Spleen (tissue), 11 donors: ENCODE measurements at regions not wholly inside any gene's neighbourhood (a gene's known extent, or its start where the extent isn't known, plus 50 kb on each side); places are given as distances from the start of the nearest gene placed in this dataset.

Experiments
- DNase-seq: peaks from one replicate; pipeline ENCODE4 v3.0.0-alpha.2; 2020
- H3K27ac ChIP-seq, 8 donors: fragments of 200-600 bp; sonication (generic) in 7 of 8; 1 replicate in 4 of 8; 2 replicates in 4 of 8; pipeline versions ENCODE4 v1.5.0 to v1.8.0; 2016 to 2021; ENCODE audit warnings: inconsistent platforms in 4 of 8, mild to moderate bottlenecking in 4 of 8, moderate library complexity in 1 of 8
- H3K27me3 ChIP-seq, 7 donors: fragments of 200-600 bp; sonication (generic) in 6 of 7; replicated peaks in 1 of 7; 1 replicate in 4 of 7; 2 replicates in 3 of 7; pipeline versions ENCODE4 v1.5.0 to v1.8.0; 2016 to 2021; ENCODE audit warnings: inconsistent platforms in 3 of 7, mild to moderate bottlenecking in 1 of 7
- H3K36me3 ChIP-seq, 6 donors: fragments of 200-600 bp; sonication (generic) in 5 of 6; 1 replicate in 4 of 6; 2 replicates in 2 of 6; pipeline versions ENCODE4 v1.5.0 to v1.8.0; 2016 to 2021; ENCODE audit warnings: inconsistent platforms in 2 of 6
- H3K4me1 ChIP-seq, 6 donors: fragments of 200-600 bp; sonication (generic) in 5 of 6; 1 replicate in 3 of 6; 2 replicates in 3 of 6; pipeline versions ENCODE4 v1.5.0 to v1.8.0; 2016 to 2021; ENCODE audit warnings: inconsistent platforms in 3 of 6
- H3K4me3 ChIP-seq, 8 donors: fragments of 200-600 bp; sonication (generic) in 7 of 8; 1 replicate in 4 of 8; 2 replicates in 4 of 8; pipeline versions ENCODE4 v1.5.0 to v1.8.0; 2016 to 2021; ENCODE audit warnings: inconsistent platforms in 4 of 8, mild to moderate bottlenecking in 4 of 8, moderate library complexity in 2 of 8
- H3K9me3 ChIP-seq, 8 donors: fragments of 200-600 bp; sonication (generic) in 7 of 8; 1 replicate in 4 of 8; 2 replicates in 4 of 8; pipeline versions ENCODE4 v1.5.0 to v1.8.0; 2016 to 2021; ENCODE audit warnings: inconsistent platforms in 4 of 8
- CTCF ChIP-seq, 11 experiments: fragments of 200-600 bp in 7 of 11; fragments of 450-650 bp in 4 of 11; sonication (generic) in 4 of 11; IDR thresholded peaks in 8 of 11; conservative IDR thresholded peaks in 3 of 11; 1 replicate in 7 of 11; 2 replicates in 4 of 11; pipeline versions ENCODE4 v1.4.0 to v1.8.0; 2016 to 2021; ENCODE audit warnings: antibody characterized with exemption in 11 of 11, inconsistent platforms in 4 of 11, mild to moderate bottlenecking in 1 of 11
- POLR2A ChIP-seq, 3 donors: fragments of 450-650 bp; IDR thresholded peaks; one replicate each; pipeline ENCODE4 v1.5.1; 2017; ENCODE audit warnings: antibody characterized with exemption in 3 of 3, mild to moderate bottlenecking in 1 of 3
- POLR2AphosphoS5 ChIP-seq, 3 donors: sonication (generic); formaldehyde crosslinking; IDR thresholded peaks; one replicate each; pipeline ENCODE4 v1.5.1; 2017; ENCODE audit warnings: antibody characterized with exemption in 3 of 3
- WGBS, 5 donors: extraction: QIAGEN DNeasy Blood & Tissue Kit in 3 of 5; methylation state at CpG; one replicate each; pipeline versions ENCODE4 v1.1.5 to v1.1.7; 2013 to 2018; 5-methylcytosine and 5-hydroxymethylcytosine counted together
- intact Hi-C: fragments of 100-400 bp; cut with DNase I; formaldehyde crosslinking; loops from one replicate; pipeline ENCODE4 v1.15.0; 2023; ENCODE audit warnings: low total_unique reads
- donor health status: healthy with polysubstance abuse.
- donor health status: DM: no; HTN: no; CAD: no; lungs with moderate emphysema.
- donor health status: DM: no; HTN: no; CAD: no.
- donor health status: Bipolar disorder and iron deficiency.
- donor health status: healthy.
- donor health status: DM: no; HTN: no; CAD: no.
- donor health status: DM: yes; HTN: yes; CAD: no.

GRCh38 chr9:26054600-26055520, 376.6 kb upstream of the TUSC1 start:
- WGBS, 5 donors: 69 to 81% (median 75%) methylated on average over 4 of the region's 4 CpGs
- intact Hi-C loops: no loop called here

GRCh38 chr9:26053954-26054353, 375.7 kb upstream of the TUSC1 start:
- DNase-seq: no peak
- intact Hi-C loops: no loop called here

More at GRCh38 chr9:26054600-26055520, 376.6 kb upstream of the TUSC1 start:
- Histone ChIP-seq H3K27ac (no peak overlapping the region), H3K9me3 (peaks cover 0 to 9% (median 2%) of the 10 kb centered on the region in 8 donors), H3K36me3 (no peaks in the 10 kb centered on the region), H3K27me3 (no peaks in the 10 kb centered on the region), H3K4me3 (no peak overlapping the region), H3K4me1 (no peaks in the 10 kb centered on the region)
- TF ChIP-seq POLR2AphosphoS5 (IDR thresholded peaks at IDR 0.05) (no peak), POLR2A (IDR thresholded peaks at IDR 0.05) (no peak), CTCF (IDR thresholded peaks at IDR 0.05 in 8 of 11, conservative IDR thresholded peaks at IDR 0.05 in 3 of 11) (no peak)
- DNase-seq: no peak

GRCh38 chr9:26043431-26043830, 365.2 kb upstream of the TUSC1 start:
- Histone ChIP-seq H3K27me3 (no peaks in the 10 kb centered on the region), H3K4me1 (no peaks in the 10 kb centered on the region), H3K36me3 (no peaks in the 10 kb centered on the region), H3K9me3 (peaks cover 0 to 45% (median 25%) of the 10 kb centered on the region in 8 donors), H3K4me3 (no peak overlapping the region), H3K27ac (no peak overlapping the region)
- 75 to 95% (median 85%) methylated on average over 1 of the region's 1 CpG for WGBS, 5 donors
- intact Hi-C loops: no loop called here
- DNase-seq: no peak
- TF ChIP-seq POLR2A (IDR thresholded peaks at IDR 0.05) (no peak), POLR2AphosphoS5 (IDR thresholded peaks at IDR 0.05) (no peak), CTCF (IDR thresholded peaks at IDR 0.05 in 8 of 11, conservative IDR thresholded peaks at IDR 0.05 in 3 of 11) (no peak)

More at GRCh38 chr9:26053954-26054353, 375.7 kb upstream of the TUSC1 start:
- Histone ChIP-seq H3K36me3 (no peaks in the 10 kb centered on the region), H3K4me3 (no peak overlapping the region), H3K27ac (no peak overlapping the region), H3K4me1 (no peaks in the 10 kb centered on the region), H3K9me3 (peaks cover 0 to 7% (median 2%) of the 10 kb centered on the region in 8 donors), H3K27me3 (no peaks in the 10 kb centered on the region)
- TF ChIP-seq CTCF (IDR thresholded peaks at IDR 0.05 in 8 of 11, conservative IDR thresholded peaks at IDR 0.05 in 3 of 11) (no peak), POLR2AphosphoS5 (IDR thresholded peaks at IDR 0.05) (no peak), POLR2A (IDR thresholded peaks at IDR 0.05) (no peak)
- 71 to 85% (median 78%) methylated on average over 3 of the region's 3 CpGs for WGBS, 5 donors

GRCh38 chr9:26034786-26035185, 356.5 kb upstream of the TUSC1 start:
- WGBS, 5 donors: 82 to 91% (median 89%) methylated on average over 6 of the region's 6 CpGs
- Histone ChIP-seq H3K9me3 (peaks cover 0 to 16% (median 10%) of the 10 kb centered on the region in 8 donors), H3K27ac (no peak overlapping the region), H3K4me1 (no peaks in the 10 kb centered on the region), H3K36me3 (no peaks in the 10 kb centered on the region), H3K27me3 (no peaks in the 10 kb centered on the region), H3K4me3 (no peak overlapping the region)
- TF ChIP-seq POLR2A (IDR thresholded peaks at IDR 0.05) (no peak), POLR2AphosphoS5 (IDR thresholded peaks at IDR 0.05) (no peak), CTCF (IDR thresholded peaks at IDR 0.05 in 8 of 11, conservative IDR thresholded peaks at IDR 0.05 in 3 of 11) (no peak)
- intact Hi-C loops: no loop called here
- DNase-seq: no peak
